ENCODE measurements at regions not wholly inside any gene's neighbourhood (a gene's known extent, or its start where the extent isn't known, plus 50 kb on each side); places are given as distances from the start of the nearest gene placed in this dataset.

- Histone ChIP-seq H3K36me3 (ENCODE audit: insufficient read depth, low read length) (no peaks in the 10 kb centered on the region), H3K9me3 (ENCODE audit: control insufficient read depth in 1 of 2, low read length in 2 of 2) (no peaks in the 10 kb centered on the region), H3K4me3 (ENCODE audit: low read length in 2 of 2) (no peak overlapping the region), H3K27me3 (ENCODE audit: insufficient read depth, low read length) (no peaks in the 10 kb centered on the region), H3K27ac (ENCODE audit: low read depth, low read length) (no peak overlapping the region), H3K4me1 (ENCODE audit: insufficient read depth, low read length) (no peaks in the 10 kb centered on the region)
- no peaks in the 10 kb centered on the region for H3K9me3 Mint-ChIP-seq
- DNase-seq: no peak
- intact Hi-C loops (cut with micrococcal nuclease): no loop called here
- peaks cover 3 to 5% of the 10 kb centered on the region in 2 donors for H3K27me3 Mint-ChIP-seq
- H3K4me1 Mint-ChIP-seq: peaks cover 0 to 1% (median 0%) of the 10 kb centered on the region in 4 donors
- ChIA-PET CTCF (ENCODE audit: partially characterized antibody) (no interaction called here), POLR2A (ENCODE audit: partially characterized antibody) (no interaction called here)
- no peaks in the 10 kb centered on the region for H3K36me3 Mint-ChIP-seq
- H3K4me3 Mint-ChIP-seq: no peak overlapping the region
- H3K27ac Mint-ChIP-seq: no peak overlapping the region
These were observed 80.4 kb upstream of the MGMT start for GRCh38 chr10:129386415-129387257.

DNA sequence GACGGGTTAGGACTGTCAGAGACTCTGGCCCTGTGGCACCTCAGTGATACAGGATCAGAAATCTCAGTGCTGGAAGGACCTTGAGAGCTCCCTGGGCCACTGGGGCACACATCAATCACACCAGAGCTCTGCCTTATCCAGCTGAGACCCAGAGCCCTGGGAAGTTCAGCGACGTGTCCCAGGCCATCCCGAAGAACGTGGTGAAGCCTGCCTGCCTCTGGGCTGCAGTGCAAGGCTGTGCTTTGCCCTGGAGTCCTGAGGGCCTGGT lies 79.8 kb upstream of the MGMT start:
- POLR2A ChIA-PET (ENCODE audit: partially characterized antibody): no interaction called here
- no peak for DNase-seq
- no peak overlapping the region for H3K27ac Mint-ChIP-seq

DNA sequence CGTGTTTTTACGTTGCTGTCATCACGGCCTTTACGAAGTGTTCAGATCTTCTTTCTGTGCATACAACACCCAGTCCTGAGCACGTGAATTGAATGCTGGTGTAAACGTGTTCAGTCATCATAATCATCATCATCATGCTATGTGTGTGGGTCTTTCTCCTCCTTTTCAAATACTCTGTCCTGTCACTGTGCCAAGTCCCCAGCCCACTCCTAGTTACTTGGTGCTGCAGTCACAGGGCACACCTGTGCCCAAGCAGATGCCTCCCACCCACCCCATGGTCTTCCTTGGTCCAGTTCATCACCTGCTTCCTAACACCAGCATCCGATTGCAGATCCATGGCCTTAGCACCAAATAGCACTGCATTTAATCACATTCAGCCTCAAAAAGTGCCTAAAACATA lies 78.6 kb upstream of the MGMT start:
- Mint-ChIP-seq H3K9me3 (no peaks in the 10 kb centered on the region), H3K36me3 (no peaks in the 10 kb centered on the region), H3K27me3 (peaks cover 3 to 4% of the 10 kb centered on the region in 2 donors), H3K27ac (no peak overlapping the region), H3K4me1 (peaks cover 0 to 1% (median 0%) of the 10 kb centered on the region in 4 donors), H3K4me3 (no peak overlapping the region)
- intact Hi-C loops (cut with micrococcal nuclease): no loop called here
- DNase-seq: no peak
- no peak overlapping the region for H3K27ac ChIP-seq (ENCODE audit: low read depth, low read length)
- no peaks in the 10 kb centered on the region for H3K4me1 ChIP-seq (ENCODE audit: insufficient read depth, low read length)
- CTCF ChIA-PET (ENCODE audit: partially characterized antibody): interaction anchor here (1.6 kb wide), 1 partner anchor 11 kb away, joined by 5 read pairs; no protein-coding TSS in a partner anchor
- H3K9me3 ChIP-seq (ENCODE audit: control insufficient read depth in 1 of 2, low read length in 2 of 2): no peaks in the 10 kb centered on the region
- POLR2A ChIA-PET (ENCODE audit: partially characterized antibody): no interaction called here
- H3K4me3 ChIP-seq (ENCODE audit: low read length in 2 of 2): no peak overlapping the region
- no peaks in the 10 kb centered on the region for H3K27me3 ChIP-seq (ENCODE audit: insufficient read depth, low read length)
- H3K36me3 ChIP-seq (ENCODE audit: insufficient read depth, low read length): no peaks in the 10 kb centered on the region

More for the DNA sequence above, 79.8 kb upstream of the MGMT start:
- Histone ChIP-seq H3K9me3 (ENCODE audit: control insufficient read depth in 1 of 2, low read length in 2 of 2) (no peaks in the 10 kb centered on the region), H3K27ac (ENCODE audit: low read depth, low read length) (no peak overlapping the region), H3K27me3 (ENCODE audit: insufficient read depth, low read length) (no peaks in the 10 kb centered on the region), H3K4me1 (ENCODE audit: insufficient read depth, low read length) (no peaks in the 10 kb centered on the region), H3K4me3 (ENCODE audit: low read length in 2 of 2) (no peak overlapping the region), H3K36me3 (ENCODE audit: insufficient read depth, low read length) (no peaks in the 10 kb centered on the region)
- CTCF ChIA-PET (ENCODE audit: partially characterized antibody): no interaction called here
- intact Hi-C loops (cut with micrococcal nuclease): no loop called here
- Mint-ChIP-seq H3K27me3 (peaks cover 3 to 5% of the 10 kb centered on the region in 2 donors), H3K4me1 (peaks cover 0 to 1% (median 0%) of the 10 kb centered on the region in 4 donors), H3K36me3 (no peaks in the 10 kb centered on the region), H3K4me3 (no peak overlapping the region), H3K9me3 (no peaks in the 10 kb centered on the region)

- H3K27ac Mint-ChIP-seq: no peak overlapping the region
- Histone ChIP-seq H3K27ac (ENCODE audit: low read depth, low read length) (no peak overlapping the region), H3K9me3 (ENCODE audit: control insufficient read depth in 1 of 2, low read length in 2 of 2) (no peaks in the 10 kb centered on the region), H3K27me3 (ENCODE audit: insufficient read depth, low read length) (no peaks in the 10 kb centered on the region), H3K36me3 (ENCODE audit: insufficient read depth, low read length) (no peaks in the 10 kb centered on the region), H3K4me3 (ENCODE audit: low read length in 2 of 2) (no peak overlapping the region), H3K4me1 (ENCODE audit: insufficient read depth, low read length) (no peaks in the 10 kb centered on the region)
- ChIA-PET CTCF (ENCODE audit: partially characterized antibody) (interaction anchor here (1.6 kb wide), 1 partner anchor 10 kb away, joined by 5 read pairs; no protein-coding TSS in a partner anchor), POLR2A (ENCODE audit: partially characterized antibody) (no interaction called here)
- no peak for DNase-seq
- intact Hi-C loops (cut with micrococcal nuclease): no loop called here
- H3K4me3 Mint-ChIP-seq: no peak overlapping the region
- peaks cover 0 to 1% (median 0%) of the 10 kb centered on the region in 4 donors for H3K4me1 Mint-ChIP-seq
- H3K36me3 Mint-ChIP-seq: no peaks in the 10 kb centered on the region
- no peaks in the 10 kb centered on the region for H3K9me3 Mint-ChIP-seq
- peaks cover 2 to 3% of the 10 kb centered on the region in 2 donors for H3K27me3 Mint-ChIP-seq
These were observed 77.8 kb upstream of the MGMT start for GRCh38 chr10:129389194-129389593.

DNA sequence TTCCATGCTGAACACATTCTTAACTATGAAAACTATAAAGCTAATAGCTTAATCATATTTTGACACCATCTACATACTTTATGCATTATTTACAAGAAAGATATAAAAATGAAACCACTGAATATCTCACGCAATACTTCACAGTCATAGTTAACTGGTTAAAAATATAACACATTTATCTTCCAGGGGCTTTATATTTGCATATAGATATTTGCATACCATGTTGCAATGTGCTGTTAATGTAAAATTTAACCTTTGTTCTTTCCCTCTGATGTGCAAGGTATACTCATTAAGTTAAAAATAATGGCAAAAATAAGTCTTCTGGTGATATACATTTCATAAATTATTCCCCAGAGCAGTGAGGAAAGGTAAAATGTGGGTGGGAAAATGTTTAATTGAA lies 76.9 kb upstream of the MGMT start:
- H3K27ac Mint-ChIP-seq: no peak overlapping the region
- ChIA-PET CTCF (ENCODE audit: partially characterized antibody) (interaction anchor here (1.6 kb wide), 1 partner anchor 9 kb away, joined by 5 read pairs; no protein-coding TSS in a partner anchor), POLR2A (ENCODE audit: partially characterized antibody) (no interaction called here)
- H3K4me3 Mint-ChIP-seq: no peak overlapping the region
- Histone ChIP-seq H3K9me3 (ENCODE audit: control insufficient read depth in 1 of 2, low read length in 2 of 2) (no peaks in the 10 kb centered on the region), H3K4me3 (ENCODE audit: low read length in 2 of 2) (no peak overlapping the region), H3K4me1 (ENCODE audit: insufficient read depth, low read length) (no peaks in the 10 kb centered on the region), H3K36me3 (ENCODE audit: insufficient read depth, low read length) (no peaks in the 10 kb centered on the region), H3K27me3 (ENCODE audit: insufficient read depth, low read length) (no peaks in the 10 kb centered on the region), H3K27ac (ENCODE audit: low read depth, low read length) (no peak overlapping the region)
- no peaks in the 10 kb centered on the region for H3K9me3 Mint-ChIP-seq
- peaks cover 2 to 3% of the 10 kb centered on the region in 2 donors for H3K27me3 Mint-ChIP-seq
- no peaks in the 10 kb centered on the region for H3K36me3 Mint-ChIP-seq
- H3K4me1 Mint-ChIP-seq: peaks cover 0 to 1% (median 0%) of the 10 kb centered on the region in 4 donors
- DNase-seq: no peak
- intact Hi-C loops (cut with micrococcal nuclease): no loop called here

DNA sequence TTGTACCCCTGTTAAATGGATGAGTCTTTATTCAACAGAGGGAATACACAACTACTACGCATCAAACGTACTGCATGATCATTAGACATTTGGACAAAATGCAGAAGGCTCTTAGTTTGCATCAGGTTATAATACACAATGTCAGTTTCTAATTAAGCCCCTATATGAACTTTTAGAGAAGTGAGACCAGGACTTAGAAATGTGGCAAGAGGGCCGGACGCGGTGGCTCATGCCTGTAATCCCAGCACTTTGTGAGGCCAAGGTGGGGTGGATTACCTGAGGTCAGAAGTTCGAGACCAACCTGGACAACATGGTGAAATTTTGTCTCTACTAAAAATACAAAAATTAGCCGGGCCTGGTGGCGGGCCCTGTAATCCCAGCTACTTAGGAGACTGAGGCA lies 76.3 kb upstream of the MGMT start:
- peaks cover 2 to 3% of the 10 kb centered on the region in 2 donors for H3K27me3 Mint-ChIP-seq
- no peaks in the 10 kb centered on the region for H3K36me3 ChIP-seq (ENCODE audit: insufficient read depth, low read length)
- H3K27ac Mint-ChIP-seq: no peak overlapping the region
- H3K4me3 Mint-ChIP-seq: no peak overlapping the region
- no peaks in the 10 kb centered on the region for H3K27me3 ChIP-seq (ENCODE audit: insufficient read depth, low read length)
- H3K9me3 ChIP-seq (ENCODE audit: control insufficient read depth in 1 of 2, low read length in 2 of 2): no peaks in the 10 kb centered on the region
- DNase-seq: no peak
- no peaks in the 10 kb centered on the region for H3K4me1 ChIP-seq (ENCODE audit: insufficient read depth, low read length)
- no peaks in the 10 kb centered on the region for H3K4me1 Mint-ChIP-seq
- no peak overlapping the region for H3K4me3 ChIP-seq (ENCODE audit: low read length in 2 of 2)
- no peaks in the 10 kb centered on the region for H3K9me3 Mint-ChIP-seq
- no peak overlapping the region for H3K27ac ChIP-seq (ENCODE audit: low read depth, low read length)
- POLR2A ChIA-PET (ENCODE audit: partially characterized antibody): no interaction called here
- CTCF ChIA-PET (ENCODE audit: partially characterized antibody): no interaction called here
- H3K36me3 Mint-ChIP-seq: no peaks in the 10 kb centered on the region
- intact Hi-C loops (cut with micrococcal nuclease): no loop called here

- Mint-ChIP-seq H3K4me3 (no peak overlapping the region), H3K9me3 (no peaks in the 10 kb centered on the region), H3K27ac (no peak overlapping the region), H3K36me3 (no peaks in the 10 kb centered on the region), H3K4me1 (no peaks in the 10 kb centered on the region), H3K27me3 (peaks cover 2 to 3% of the 10 kb centered on the region in 2 donors)
- Histone ChIP-seq H3K27ac (ENCODE audit: low read depth, low read length) (no peak overlapping the region), H3K27me3 (ENCODE audit: insufficient read depth, low read length) (no peaks in the 10 kb centered on the region), H3K4me3 (ENCODE audit: low read length in 2 of 2) (no peak overlapping the region), H3K9me3 (ENCODE audit: control insufficient read depth in 1 of 2, low read length in 2 of 2) (no peaks in the 10 kb centered on the region), H3K36me3 (ENCODE audit: insufficient read depth, low read length) (no peaks in the 10 kb centered on the region), H3K4me1 (ENCODE audit: insufficient read depth, low read length) (no peaks in the 10 kb centered on the region)
- intact Hi-C loops (cut with micrococcal nuclease): no loop called here
- CTCF ChIA-PET (ENCODE audit: partially characterized antibody): no interaction called here
- no peak for DNase-seq
- POLR2A ChIA-PET (ENCODE audit: partially characterized antibody): no interaction called here
These were observed 75.6 kb upstream of the MGMT start for GRCh38 chr10:129391464-129391863.

Data from CD4-positive, alpha-beta memory T cell (primary cell).